ENCODE measurements at regions not wholly inside any gene's neighbourhood (a gene's known extent, or its start where the extent isn't known, plus 50 kb on each side); places are given as distances from the start of the nearest gene placed in this dataset.

- no peak for DNase-seq
These were observed 188.6 kb upstream of the ASIC2 start for GRCh38 chr17:33481652-33482051.

GRCh38 chr17:33482636-33483035, 189.5 kb upstream of the ASIC2 start:
- DNase-seq = no peak

GRCh38 chr17:33484559-33484958, 191.5 kb upstream of the ASIC2 start:
- no peak for DNase-seq

GRCh38 chr17:33486135-33486885, 193.2 kb upstream of the ASIC2 start:
- DNase-seq = no peak

GRCh38 chr17:33487187-33487879, 194.2 kb upstream of the ASIC2 start:
- DNase-seq = no peak

GRCh38 chr17:33491871-33492481, 198.9 kb upstream of the ASIC2 start:
- DNase-seq = no peak

GRCh38 chr17:33492731-33493265, 199.7 kb upstream of the ASIC2 start:
- DNase-seq = no peak

GRCh38 chr17:33493566-33493965, 200.5 kb upstream of the ASIC2 start:
- no peak for DNase-seq

- no peak for DNase-seq
These were observed 201.1 kb upstream of the ASIC2 start for GRCh38 chr17:33494151-33494550.

- DNase-seq = no peak
These were observed 204.5 kb upstream of the ASIC2 start for GRCh38 chr17:33497623-33498022.

GRCh38 chr17:33498069-33498468, 205.0 kb upstream of the ASIC2 start:
- DNase-seq = no peak

- no peak for DNase-seq
These were observed 205.9 kb upstream of the ASIC2 start for GRCh38 chr17:33499040-33499439.

- DNase-seq = no peak
These were observed 207.1 kb upstream of the ASIC2 start for GRCh38 chr17:33500151-33500550.

- no peak for DNase-seq
These were observed 208.1 kb upstream of the ASIC2 start for GRCh38 chr17:33501185-33501584.

- DNase-seq = no peak
These were observed 211.5 kb upstream of the ASIC2 start for GRCh38 chr17:33504571-33504970.

GRCh38 chr17:33506889-33507650, 214.0 kb upstream of the ASIC2 start:
- DNase-seq = no peak

- no peak for DNase-seq
These were observed 215.1 kb upstream of the ASIC2 start for GRCh38 chr17:33508215-33508614.

GRCh38 chr17:33509331-33509730, 216.2 kb upstream of the ASIC2 start:
- no peak for DNase-seq

- DNase-seq = no peak
These were observed 218.6 kb upstream of the ASIC2 start for GRCh38 chr17:33511670-33512069.

GRCh38 chr17:33512113-33512512, 219.0 kb upstream of the ASIC2 start:
- no peak for DNase-seq

GRCh38 chr17:33513769-33514168, 220.7 kb upstream of the ASIC2 start:
- DNase-seq = no peak

- DNase-seq = no peak
These were observed 221.3 kb upstream of the ASIC2 start for GRCh38 chr17:33514369-33514768.

GRCh38 chr17:33515974-33516373, 222.9 kb upstream of the ASIC2 start:
- no peak for DNase-seq

All from CD4-positive, alpha-beta T cell treated with Interferon gamma for 1 hour (primary cell).